ENCODE measurements at regions not wholly inside any gene's neighbourhood (a gene's known extent, or its start where the extent isn't known, plus 50 kb on each side); places are given as distances from the start of the nearest gene placed in this dataset.

GRCh38 chr16:24414534-24414933, 124.8 kb upstream of the RBBP6 start:
- ChIA-PET POLR2A (no interaction called here), CTCF (no interaction called here)

GRCh38 chr16:24418733-24419132, 120.6 kb upstream of the RBBP6 start:
- ChIA-PET CTCF (no interaction called here), POLR2A (no interaction called here)

GRCh38 chr16:24423312-24423711, 116.1 kb upstream of the RBBP6 start:
- CTCF ChIA-PET, result no interaction called here
- POLR2A ChIA-PET, result no interaction called here

- CTCF ChIA-PET, result no interaction called here
- POLR2A ChIA-PET, result no interaction called here
Measured at GRCh38 chr16:24424364-24424763, 115.0 kb upstream of the RBBP6 start.

GRCh38 chr16:24427840-24428239, 111.5 kb upstream of the RBBP6 start:
- ChIA-PET CTCF (no interaction called here), POLR2A (no interaction called here)

- CTCF ChIA-PET, result no interaction called here
- POLR2A ChIA-PET, result no interaction called here
Measured at GRCh38 chr16:24428756-24429155, 110.6 kb upstream of the RBBP6 start.

- CTCF ChIA-PET, result no interaction called here
- POLR2A ChIA-PET, result no interaction called here
Measured at GRCh38 chr16:24430954-24431760, 108.2 kb upstream of the RBBP6 start.

GRCh38 chr16:24433706-24434105, 105.7 kb upstream of the RBBP6 start:
- POLR2A ChIA-PET, result no interaction called here
- CTCF ChIA-PET, result no interaction called here

- CTCF ChIA-PET, result no interaction called here
- POLR2A ChIA-PET, result no interaction called here
Measured at GRCh38 chr16:24440306-24440705, 99.1 kb upstream of the RBBP6 start.

- POLR2A ChIA-PET, result no interaction called here
- CTCF ChIA-PET, result no interaction called here
Measured at GRCh38 chr16:24442631-24443030, 96.7 kb upstream of the RBBP6 start.

GRCh38 chr16:24445216-24445615, 94.2 kb upstream of the RBBP6 start:
- POLR2A ChIA-PET, result no interaction called here
- CTCF ChIA-PET, result no interaction called here

GRCh38 chr16:24446189-24446588, 93.2 kb upstream of the RBBP6 start:
- CTCF ChIA-PET, result no interaction called here
- POLR2A ChIA-PET, result no interaction called here

- POLR2A ChIA-PET, result no interaction called here
- CTCF ChIA-PET, result no interaction called here
Measured at GRCh38 chr16:24452724-24453123, 86.6 kb upstream of the RBBP6 start.

GRCh38 chr16:24463196-24463945, 76.0 kb upstream of the RBBP6 start:
- ChIA-PET POLR2A (no interaction called here), CTCF (no interaction called here)

GRCh38 chr16:24471561-24472350, 67.6 kb upstream of the RBBP6 start:
- POLR2A ChIA-PET, result no interaction called here
- CTCF ChIA-PET, result no interaction called here

- POLR2A ChIA-PET, result no interaction called here
- CTCF ChIA-PET, result no interaction called here
Measured at GRCh38 chr16:24477492-24477891, 61.9 kb upstream of the RBBP6 start.

- CTCF ChIA-PET, result no interaction called here
- POLR2A ChIA-PET, result no interaction called here
Measured at GRCh38 chr16:24478401-24478800, 61.0 kb upstream of the RBBP6 start.

GRCh38 chr16:24482681-24483202, 56.6 kb upstream of the RBBP6 start:
- ChIA-PET POLR2A (no interaction called here), CTCF (interaction anchor here (0.9 kb wide), 1 partner anchor 26 kb away, joined by 3 read pairs; no protein-coding TSS in a partner anchor)

GRCh38 chr16:24488045-24488444, 51.3 kb upstream of the RBBP6 start:
- ChIA-PET CTCF (no interaction called here), POLR2A (no interaction called here)

Measured in activated CD8-positive, alpha-beta memory T cell treated with anti-CD3 and anti-CD28 coated beads for 36 hours (primary cell).